ENCODE measurements at regions not wholly inside any gene's neighbourhood (a gene's known extent, or its start where the extent isn't known, plus 50 kb on each side); places are given as distances from the start of the nearest gene placed in this dataset.
"Not testable (repeated sequence)": the region's sequence is repeated elsewhere in the genome, so short reads cannot be mapped to it uniquely, and the experiment has no call there.

GRCh38 chr22:11059129-11059528 is 4468.9 kb upstream of the OR11H1 start:
- H3K4me3 Mint-ChIP-seq; H3K27ac Mint-ChIP-seq; POLR2A ChIA-PET; CTCF ChIA-PET; H3K4me1 Mint-ChIP-seq (ENCODE audit: low read depth); intact Hi-C loops (cut with micrococcal nuclease); DNase-seq; H3K27me3 Mint-ChIP-seq: not testable (repeated sequence)
- Mint-ChIP-seq H3K36me3 (peaks cover 13% of the 10 kb centered on the region), H3K9me3 (peaks cover 61% of the 10 kb centered on the region)

- intact Hi-C loops (cut with micrococcal nuclease); H3K4me3 Mint-ChIP-seq; DNase-seq: not testable (repeated sequence)
Measured at GRCh38 chr22:11060797-11061196, 4467.2 kb upstream of the OR11H1 start.

GRCh38 chr22:11062534-11062933 is 4465.5 kb upstream of the OR11H1 start:
- POLR2A ChIA-PET; H3K27ac Mint-ChIP-seq; CTCF ChIA-PET; intact Hi-C loops (cut with micrococcal nuclease); H3K27me3 Mint-ChIP-seq; DNase-seq; H3K4me3 Mint-ChIP-seq; H3K4me1 Mint-ChIP-seq (ENCODE audit: low read depth): not testable (repeated sequence)
- Mint-ChIP-seq H3K36me3 (peaks cover 17% of the 10 kb centered on the region), H3K9me3 (peaks cover 62% of the 10 kb centered on the region)

More at GRCh38 chr22:11060797-11061196, 4467.2 kb upstream of the OR11H1 start:
- H3K27ac Mint-ChIP-seq; CTCF ChIA-PET; H3K27me3 Mint-ChIP-seq; H3K4me1 Mint-ChIP-seq (ENCODE audit: low read depth); POLR2A ChIA-PET: not testable (repeated sequence)
- Mint-ChIP-seq H3K9me3 (peaks cover 60% of the 10 kb centered on the region), H3K36me3 (peaks cover 11% of the 10 kb centered on the region)

- CTCF ChIA-PET; POLR2A ChIA-PET; H3K4me3 Mint-ChIP-seq; H3K27me3 Mint-ChIP-seq; H3K4me1 Mint-ChIP-seq (ENCODE audit: low read depth); intact Hi-C loops (cut with micrococcal nuclease); DNase-seq; H3K27ac Mint-ChIP-seq: not testable (repeated sequence)
- H3K9me3 Mint-ChIP-seq = peaks cover 64% of the 10 kb centered on the region
- peaks cover 17% of the 10 kb centered on the region for H3K36me3 Mint-ChIP-seq
Measured at GRCh38 chr22:11063022-11063685, 4464.8 kb upstream of the OR11H1 start.

- H3K4me3 Mint-ChIP-seq; H3K4me1 Mint-ChIP-seq (ENCODE audit: low read depth); CTCF ChIA-PET; H3K27ac Mint-ChIP-seq; DNase-seq; H3K27me3 Mint-ChIP-seq; intact Hi-C loops (cut with micrococcal nuclease); POLR2A ChIA-PET: not testable (repeated sequence)
- Mint-ChIP-seq H3K36me3 (peaks cover 14% of the 10 kb centered on the region), H3K9me3 (peaks cover 63% of the 10 kb centered on the region)
Measured at GRCh38 chr22:11065210-11065609, 4462.8 kb upstream of the OR11H1 start.

- intact Hi-C loops (cut with micrococcal nuclease); H3K27me3 Mint-ChIP-seq; H3K27ac Mint-ChIP-seq; DNase-seq; H3K4me1 Mint-ChIP-seq (ENCODE audit: low read depth); CTCF ChIA-PET; H3K4me3 Mint-ChIP-seq; POLR2A ChIA-PET: not testable (repeated sequence)
- Mint-ChIP-seq H3K36me3 (peaks cover 14% of the 10 kb centered on the region), H3K9me3 (peaks cover 60% of the 10 kb centered on the region)
Measured at GRCh38 chr22:11065876-11066457, 4462.0 kb upstream of the OR11H1 start.

GRCh38 chr22:11066458-11067285 is 4461.3 kb upstream of the OR11H1 start:
- H3K4me3 Mint-ChIP-seq = no peak overlapping the region
- POLR2A ChIA-PET = no interaction called here
- peaks cover 14% of the 10 kb centered on the region for H3K36me3 Mint-ChIP-seq
- DNase-seq = no peak
- CTCF ChIA-PET = no interaction called here
- intact Hi-C loops (cut with micrococcal nuclease) = no loop called here
- peaks cover 58% of the 10 kb centered on the region for H3K9me3 Mint-ChIP-seq
- no peaks in the 10 kb centered on the region for H3K4me1 Mint-ChIP-seq (ENCODE audit: low read depth)
- H3K27ac Mint-ChIP-seq = no peak overlapping the region
- no peaks in the 10 kb centered on the region for H3K27me3 Mint-ChIP-seq

GRCh38 chr22:11067286-11067871 is 4460.6 kb upstream of the OR11H1 start:
- H3K27me3 Mint-ChIP-seq; intact Hi-C loops (cut with micrococcal nuclease); DNase-seq; POLR2A ChIA-PET; H3K27ac Mint-ChIP-seq; CTCF ChIA-PET; H3K4me1 Mint-ChIP-seq (ENCODE audit: low read depth); H3K4me3 Mint-ChIP-seq: not testable (repeated sequence)
- H3K9me3 Mint-ChIP-seq = peaks cover 56% of the 10 kb centered on the region
- H3K36me3 Mint-ChIP-seq = peaks cover 14% of the 10 kb centered on the region

GRCh38 chr22:11067937-11068336 is 4460.1 kb upstream of the OR11H1 start:
- peaks cover 14% of the 10 kb centered on the region for H3K36me3 Mint-ChIP-seq
- intact Hi-C loops (cut with micrococcal nuclease); H3K27me3 Mint-ChIP-seq; H3K4me1 Mint-ChIP-seq (ENCODE audit: low read depth); H3K4me3 Mint-ChIP-seq; POLR2A ChIA-PET; DNase-seq; H3K27ac Mint-ChIP-seq; CTCF ChIA-PET: not testable (repeated sequence)
- peaks cover 53% of the 10 kb centered on the region for H3K9me3 Mint-ChIP-seq

GRCh38 chr22:11068406-11068805 is 4459.6 kb upstream of the OR11H1 start:
- intact Hi-C loops (cut with micrococcal nuclease); H3K4me1 Mint-ChIP-seq (ENCODE audit: low read depth); DNase-seq; H3K4me3 Mint-ChIP-seq; H3K27me3 Mint-ChIP-seq; H3K27ac Mint-ChIP-seq; POLR2A ChIA-PET; CTCF ChIA-PET: not testable (repeated sequence)
- Mint-ChIP-seq H3K9me3 (peaks cover 48% of the 10 kb centered on the region), H3K36me3 (peaks cover 14% of the 10 kb centered on the region)
